ENCODE measurements at regions not wholly inside any gene's neighbourhood (a gene's known extent, or its start where the extent isn't known, plus 50 kb on each side); places are given as distances from the start of the nearest gene placed in this dataset.
A peak's percentile ranks its signal among the peaks of the same experiment; 100 is the strongest.
"Not testable (repeated sequence)": the region's sequence is repeated elsewhere in the genome, so short reads cannot be mapped to it uniquely, and the experiment has no call there.

- no peak for DNase-seq (ENCODE audit: low read depth)
These were observed 150.6 kb upstream of the UBE2E3 start for GRCh38 chr2:180829836-180830235.

GRCh38 chr2:180829261-180829660, 151.1 kb upstream of the UBE2E3 start:
- DNase-seq (ENCODE audit: low read depth) = peak; percentile 5

GRCh38 chr2:180828756-180829155, 151.6 kb upstream of the UBE2E3 start:
- DNase-seq (ENCODE audit: low read depth) = no peak

- peak; percentile 62 for DNase-seq (ENCODE audit: low read depth)
These were observed 156.8 kb upstream of the UBE2E3 start for GRCh38 chr2:180823546-180824141.

GRCh38 chr2:180819106-180819505, 161.3 kb upstream of the UBE2E3 start:
- DNase-seq (ENCODE audit: low read depth) = no peak

- not testable (repeated sequence) for DNase-seq (ENCODE audit: low read depth)
These were observed 161.7 kb upstream of the UBE2E3 start for GRCh38 chr2:180818700-180819099.

GRCh38 chr2:180799141-180799540, 181.3 kb upstream of the UBE2E3 start:
- DNase-seq (ENCODE audit: low read depth) = no peak

- no peak for DNase-seq (ENCODE audit: low read depth)
These were observed 189.5 kb upstream of the UBE2E3 start for GRCh38 chr2:180790891-180791290.

- DNase-seq (ENCODE audit: low read depth) = no peak
These were observed 193.1 kb upstream of the UBE2E3 start for GRCh38 chr2:180787330-180787729.

GRCh38 chr2:180781276-180781675, 199.1 kb upstream of the UBE2E3 start:
- DNase-seq (ENCODE audit: low read depth) = no peak

- no peak for DNase-seq (ENCODE audit: low read depth)
These were observed 202.1 kb upstream of the UBE2E3 start for GRCh38 chr2:180778291-180778690.

- no peak for DNase-seq (ENCODE audit: low read depth)
These were observed 203.5 kb upstream of the UBE2E3 start for GRCh38 chr2:180776921-180777320.

GRCh38 chr2:180775711-180776110, 204.7 kb upstream of the UBE2E3 start:
- no peak for DNase-seq (ENCODE audit: low read depth)

- DNase-seq (ENCODE audit: low read depth) = not testable (repeated sequence)
These were observed 215.1 kb upstream of the UBE2E3 start for GRCh38 chr2:180765316-180765715.

GRCh38 chr2:180763263-180763989, 217.0 kb upstream of the UBE2E3 start:
- DNase-seq (ENCODE audit: low read depth) = no peak

- no peak for DNase-seq (ENCODE audit: low read depth)
These were observed 219.2 kb upstream of the UBE2E3 start for GRCh38 chr2:180761224-180761623.

GRCh38 chr2:180759631-180760030, 220.8 kb upstream of the UBE2E3 start:
- DNase-seq (ENCODE audit: low read depth) = no peak

GRCh38 chr2:180753809-180754761, 226.3 kb upstream of the UBE2E3 start:
- DNase-seq (ENCODE audit: low read depth) = peak; percentile 55

- DNase-seq (ENCODE audit: low read depth) = no peak
These were observed 229.0 kb upstream of the UBE2E3 start for GRCh38 chr2:180751306-180751920.

- DNase-seq (ENCODE audit: low read depth) = no peak
These were observed 232.7 kb upstream of the UBE2E3 start for GRCh38 chr2:180747728-180748127.

- DNase-seq (ENCODE audit: low read depth) = no peak
These were observed 237.0 kb upstream of the UBE2E3 start for GRCh38 chr2:180743401-180743800.

- DNase-seq (ENCODE audit: low read depth) = no peak
These were observed 237.6 kb upstream of the UBE2E3 start for GRCh38 chr2:180742801-180743200.
